NCI-H1436 (cell line): ENCODE measurements at regions not wholly inside any gene's neighbourhood (a gene's known extent, or its start where the extent isn't known, plus 50 kb on each side); places are given as distances from the start of the nearest gene placed in this dataset.
"Not testable (repeated sequence)": the region's sequence is repeated elsewhere in the genome, so short reads cannot be mapped to it uniquely, and the experiment has no call there.

Experiments used
- DNase-seq: peaks from one replicate; lab custom pipeline; 2025; lab: John Stamatoyannopoulos, UW

GRCh38 chr1:105137543-105138457 lies 1388.1 kb downstream of the AMY1C start:
- DNase-seq, result peak; percentile 57

GRCh38 chr1:105138458-105138893 lies 1388.8 kb downstream of the AMY1C start:
- peak; percentile 70 for DNase-seq

- no peak for DNase-seq
Observed at GRCh38 chr1:105172788-105173187, 1423.1 kb downstream of the AMY1C start.

GRCh38 chr1:105180789-105181188 lies 1431.1 kb downstream of the AMY1C start:
- no peak for DNase-seq

- DNase-seq, result no peak
Observed at GRCh38 chr1:105204836-105205371, 1455.2 kb downstream of the AMY1C start.

GRCh38 chr1:105208581-105208980 lies 1458.9 kb downstream of the AMY1C start:
- no peak for DNase-seq

- no peak for DNase-seq
Observed at GRCh38 chr1:105210747-105211146, 1461.0 kb downstream of the AMY1C start.

GRCh38 chr1:105231378-105231777 lies 1481.7 kb downstream of the AMY1C start:
- DNase-seq, result no peak

- no peak for DNase-seq
Observed at GRCh38 chr1:105243411-105243810, 1493.7 kb downstream of the AMY1C start.

GRCh38 chr1:105243969-105244368 lies 1494.3 kb downstream of the AMY1C start:
- DNase-seq, result peak; percentile 66

GRCh38 chr1:105254906-105255305 lies 1505.2 kb downstream of the AMY1C start:
- DNase-seq, result no peak

- peak; percentile 26 for DNase-seq
Observed at GRCh38 chr1:105260001-105260400, 1510.3 kb downstream of the AMY1C start.

- DNase-seq, result no peak
Observed at GRCh38 chr1:105270966-105271365, 1521.3 kb downstream of the AMY1C start.

GRCh38 chr1:105272376-105272775 lies 1522.7 kb downstream of the AMY1C start:
- DNase-seq, result not testable (repeated sequence)

GRCh38 chr1:105294838-105295237 lies 1545.1 kb downstream of the AMY1C start:
- DNase-seq, result no peak

GRCh38 chr1:105310063-105310462 lies 1560.4 kb downstream of the AMY1C start:
- DNase-seq, result no peak

- no peak for DNase-seq
Observed at GRCh38 chr1:105317976-105318375, 1568.3 kb downstream of the AMY1C start.

- DNase-seq, result no peak
Observed at GRCh38 chr1:105326886-105327285, 1577.2 kb downstream of the AMY1C start.

GRCh38 chr1:105337420-105337819 lies 1587.7 kb downstream of the AMY1C start:
- peak; percentile 22 for DNase-seq

- no peak for DNase-seq
Observed at GRCh38 chr1:105343317-105343716, 1593.6 kb downstream of the AMY1C start.

GRCh38 chr1:105359457-105359856 lies 1609.8 kb downstream of the AMY1C start:
- DNase-seq, result no peak

- DNase-seq, result no peak
Observed at GRCh38 chr1:105362438-105362837, 1612.7 kb downstream of the AMY1C start.

- DNase-seq, result no peak
Observed at GRCh38 chr1:105368446-105368845, 1618.7 kb downstream of the AMY1C start.
